ENCODE measurements at regions not wholly inside any gene's neighbourhood (a gene's known extent, or its start where the extent isn't known, plus 50 kb on each side); places are given as distances from the start of the nearest gene placed in this dataset.

- TF ChIP-seq ZNF462 (CRISPR knock-in tag; IDR thresholded peaks at IDR 0.05) (no peak), JUNB (IDR thresholded peaks at IDR 0.05; ENCODE audit: unreplicated experiment) (no peak), STAT1 (IDR thresholded peaks at IDR 0.05; ENCODE audit: unreplicated experiment) (no peak), NANOG (IDR thresholded peaks at IDR 0.05; ENCODE audit: borderline replicate concordance) (no peak), ZNF114 (CRISPR knock-in tag; IDR thresholded peaks at IDR 0.05) (no peak), POLR2AphosphoS5 (IDR thresholded peaks at IDR 0.05; ENCODE audit: low read depth) (no peak), EZH2phosphoT487 (IDR thresholded peaks at IDR 0.05; ENCODE audit: unreplicated experiment) (no peak)
Measured at GRCh38 chr18:75824661-75825060, 397.2 kb upstream of the SMIM21 start (continued).

DNA sequence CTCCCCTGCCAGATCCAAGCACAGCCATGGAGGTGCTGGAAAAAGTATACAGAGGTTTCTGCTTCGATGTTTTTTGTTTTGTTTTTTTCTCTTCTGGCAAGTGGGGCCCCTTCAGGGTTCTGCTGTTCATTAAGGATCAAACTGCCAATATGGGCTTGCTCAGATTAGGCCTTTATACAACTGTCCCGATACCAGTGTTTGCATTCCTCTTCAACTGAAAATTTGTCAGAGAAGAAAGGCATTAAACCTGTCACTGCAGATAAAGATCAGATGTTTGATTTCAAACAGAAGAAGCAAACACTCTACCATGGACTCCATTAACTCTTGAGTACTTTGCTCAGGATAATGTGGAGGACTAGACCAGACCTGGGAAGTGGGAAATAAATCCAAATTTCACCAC lies 396.0 kb upstream of the SMIM21 start:
- no peak overlapping the region for H3K4me3 Mint-ChIP-seq
- Histone ChIP-seq H2AFZ (peak overlapping the region; percentile 74; the same call in 1 of the 2 replicates), H3K36me3 (ENCODE audit: insufficient read depth) (no peaks in the 10 kb centered on the region), H4K20me1 (replicated peaks; ENCODE audit: insufficient read depth) (no peaks in the 10 kb centered on the region), H3F3A (replicated peaks; ENCODE audit: low read depth) (no peaks in the 10 kb centered on the region), H3K79me2 (replicated peaks; ENCODE audit: insufficient read depth) (no peaks in the 10 kb centered on the region), H3K4me3 (no peak overlapping the region), H3K4me1 (ENCODE audit: insufficient read depth) (peaks cover 5% of the 10 kb centered on the region; the same call in 1 of the 2 replicates), H3K27ac (ENCODE audit: low read depth) (no peak overlapping the region), H3K9me2 (ENCODE audit: insufficient read depth) (0 out of 2 replicates have a peak, but pooled peaks cover 6% of the 10 kb centered on the region), H3K4me2 (no peak overlapping the region), H3K27me3 (ENCODE audit: insufficient read depth) (no peaks in the 10 kb centered on the region)
- H3K36me3 Mint-ChIP-seq (ENCODE audit: low read depth), result no peaks in the 10 kb centered on the region; the same call in 2 of the 3 replicates
- H3K27ac Mint-ChIP-seq, result no peak overlapping the region
- peaks cover 2% of the 10 kb centered on the region for H3K27me3 Mint-ChIP-seq (ENCODE audit: insufficient read depth, low read depth, poor library complexity)
- H3K9me3 Mint-ChIP-seq, result no peaks in the 10 kb centered on the region; the same call in 1 of the 3 replicates
- DNase-seq (ENCODE audit: low spot score), result no peak
- H3K4me1 Mint-ChIP-seq, result peaks cover 17% of the 10 kb centered on the region; the same call in 2 of the 3 replicates
- ATAC-seq, result no peak
- TF ChIP-seq ZNF331 (CRISPR knock-in tag; IDR thresholded peaks at IDR 0.05; ENCODE audit: low read depth), result no peak
- TF ChIP-seq REST (IDR thresholded peaks at IDR 0.05; ENCODE audit: unreplicated experiment), result no peak
- TF ChIP-seq ZNF114 (CRISPR knock-in tag; IDR thresholded peaks at IDR 0.05), result no peak
- no peak for TF ChIP-seq JUNB (IDR thresholded peaks at IDR 0.05; ENCODE audit: unreplicated experiment)
- TF ChIP-seq, protein P1, sequence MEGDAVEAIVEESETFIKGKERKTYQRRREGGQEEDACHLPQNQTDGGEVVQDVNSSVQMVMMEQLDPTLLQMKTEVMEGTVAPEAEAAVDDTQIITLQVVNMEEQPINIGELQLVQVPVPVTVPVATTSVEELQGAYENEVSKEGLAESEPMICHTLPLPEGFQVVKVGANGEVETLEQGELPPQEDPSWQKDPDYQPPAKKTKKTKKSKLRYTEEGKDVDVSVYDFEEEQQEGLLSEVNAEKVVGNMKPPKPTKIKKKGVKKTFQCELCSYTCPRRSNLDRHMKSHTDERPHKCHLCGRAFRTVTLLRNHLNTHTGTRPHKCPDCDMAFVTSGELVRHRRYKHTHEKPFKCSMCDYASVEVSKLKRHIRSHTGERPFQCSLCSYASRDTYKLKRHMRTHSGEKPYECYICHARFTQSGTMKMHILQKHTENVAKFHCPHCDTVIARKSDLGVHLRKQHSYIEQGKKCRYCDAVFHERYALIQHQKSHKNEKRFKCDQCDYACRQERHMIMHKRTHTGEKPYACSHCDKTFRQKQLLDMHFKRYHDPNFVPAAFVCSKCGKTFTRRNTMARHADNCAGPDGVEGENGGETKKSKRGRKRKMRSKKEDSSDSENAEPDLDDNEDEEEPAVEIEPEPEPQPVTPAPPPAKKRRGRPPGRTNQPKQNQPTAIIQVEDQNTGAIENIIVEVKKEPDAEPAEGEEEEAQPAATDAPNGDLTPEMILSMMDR (conservative IDR thresholded peaks at IDR 0.05; ENCODE audit: low read depth in 2 of 2), result no peak
- TF ChIP-seq NANOG (IDR thresholded peaks at IDR 0.05; ENCODE audit: borderline replicate concordance), result no peak
- TF ChIP-seq EZH2 (IDR thresholded peaks at IDR 0.05; ENCODE audit: low read depth, unreplicated experiment), result no peak
- TF ChIP-seq ETS1 (IDR thresholded peaks at IDR 0.05), result no peak

All from GM23338 (cell line).